LNCaP clone FGC (cell line): ENCODE measurements at regions not wholly inside any gene's neighbourhood (a gene's known extent, or its start where the extent isn't known, plus 50 kb on each side); places are given as distances from the start of the nearest gene placed in this dataset.

ENCODE experiments used
- DNase-seq: peaks from one replicate; pipeline ENCODE4 v3.0.0-alpha.2; 2011; ENCODE audit warnings: low read depth
- H3K4me3 ChIP-seq: 2 replicates; pipeline ENCODE4 v1.5.1; 2011; ENCODE audit warnings: mild to moderate bottlenecking, low read depth, low read length, control low read depth
- CTCF ChIP-seq: IDR thresholded peaks from 2 replicates; pipeline ENCODE4 v1.5.1; 2012; ENCODE audit warnings: mild to moderate bottlenecking; ENCODE audit not compliant: control insufficient read depth, insufficient read depth; ENCODE audit errors: extremely low read depth

- no peak overlapping the region for H3K4me3 ChIP-seq
- DNase-seq: no peak
- no peak for TF ChIP-seq CTCF
These were observed 76.3 kb upstream of the LMO4 start for GRCh38 chr1:87252406-87252805.

GRCh38 chr1:87262688-87263087 lies 66.0 kb upstream of the LMO4 start:
- DNase-seq: no peak
- H3K4me3 ChIP-seq: no peak overlapping the region
- TF ChIP-seq CTCF: no peak

GRCh38 chr1:87263281-87263680 lies 65.4 kb upstream of the LMO4 start:
- no peak overlapping the region for H3K4me3 ChIP-seq
- TF ChIP-seq CTCF: no peak
- DNase-seq: no peak

- H3K4me3 ChIP-seq: no peak overlapping the region
- no peak for DNase-seq
- TF ChIP-seq CTCF: no peak
These were observed 64.9 kb upstream of the LMO4 start for GRCh38 chr1:87263785-87264184.

GRCh38 chr1:87264976-87265375 lies 63.7 kb upstream of the LMO4 start:
- TF ChIP-seq CTCF: no peak
- H3K4me3 ChIP-seq: no peak overlapping the region
- DNase-seq: no peak

- no peak for TF ChIP-seq CTCF
- no peak overlapping the region for H3K4me3 ChIP-seq
- no peak for DNase-seq
These were observed 62.9 kb upstream of the LMO4 start for GRCh38 chr1:87265786-87266185.

GRCh38 chr1:87268111-87268510 lies 60.6 kb upstream of the LMO4 start:
- TF ChIP-seq CTCF: no peak
- DNase-seq: no peak

More at GRCh38 chr1:87268111-87268510, 60.6 kb upstream of the LMO4 start:
- H3K4me3 ChIP-seq: no peak overlapping the region
